GM23338 (cell line): ENCODE measurements at regions not wholly inside any gene's neighbourhood (a gene's known extent, or its start where the extent isn't known, plus 50 kb on each side); places are given as distances from the start of the nearest gene placed in this dataset.

ENCODE experiments used
- ATAC-seq: fragments of 200-7000 bp; cut with Tn5 transposase; 3 replicates; pipeline ENCODE4 v1.9.1; 2020
- DNase-seq: peaks from one replicate; pipeline ENCODE4 v3.0.0-alpha.2; 2015; ENCODE audit warnings: low spot score
- H2AFZ ChIP-seq: fragments of 200-600 bp; sonication (generic); 2 replicates; pipeline ENCODE4 v1.8.0; 2016; ENCODE audit warnings: antibody characterized with exemption, mild to moderate bottlenecking, moderate library complexity
- H3F3A ChIP-seq: fragments of 200-600 bp; sonication (generic); replicated peaks from 2 replicates; pipeline ENCODE4 v1.8.0; 2017; ENCODE audit warnings: antibody characterized with exemption, mixed run types, low read depth
- H3K27ac ChIP-seq: fragments of 200-600 bp; sonication (generic); 2 replicates; pipeline ENCODE4 v1.6.1; 2016; ENCODE audit warnings: low read depth
- H3K27me3 ChIP-seq: fragments of 200-600 bp; sonication (generic); 2 replicates; pipeline ENCODE4 v1.8.0; 2016; ENCODE audit warnings: mild to moderate bottlenecking, mixed run types, moderate library complexity; ENCODE audit not compliant: insufficient read depth
- H3K36me3 ChIP-seq: fragments of 200-600 bp; sonication (generic); 2 replicates; pipeline ENCODE4 v1.8.0; 2016; ENCODE audit warnings: mild to moderate bottlenecking; ENCODE audit not compliant: insufficient read depth
- H3K4me1 ChIP-seq: fragments of 200-600 bp; sonication (generic); 2 replicates; pipeline ENCODE4 v1.8.0; 2016; ENCODE audit warnings: mild to moderate bottlenecking, moderate library complexity; ENCODE audit not compliant: insufficient read depth
- H3K4me2 ChIP-seq: fragments of 200-600 bp; sonication (generic); 2 replicates; pipeline ENCODE4 v1.7.1; 2017; ENCODE audit warnings: mixed run types
- H3K4me3 ChIP-seq: fragments of 200-600 bp; sonication (generic); 2 replicates; pipeline ENCODE4 v1.6.1; 2016; ENCODE audit warnings: mixed run types
- H3K79me2 ChIP-seq: fragments of 200-600 bp; sonication (generic); replicated peaks from 2 replicates; pipeline ENCODE4 v1.8.0; 2017; ENCODE audit warnings: mild to moderate bottlenecking; ENCODE audit not compliant: insufficient read depth
- H3K9me2 ChIP-seq: fragments of 200-600 bp; sonication (generic); 2 replicates; pipeline ENCODE4 v1.8.0; 2017; ENCODE audit not compliant: insufficient read depth
- H4K20me1 ChIP-seq: fragments of 200-600 bp; sonication (generic); replicated peaks from 2 replicates; pipeline ENCODE4 v1.8.0; 2017; ENCODE audit warnings: mild to moderate bottlenecking; ENCODE audit not compliant: insufficient read depth
- H3K27ac Mint-ChIP-seq: 2 replicates; pipeline ENCODE4 v1.8.0; 2020; ENCODE audit warnings: inconsistent platforms, mild to moderate bottlenecking, moderate library complexity, mixed read lengths
- H3K27me3 Mint-ChIP-seq: 3 replicates; pipeline ENCODE4 v1.8.0; 2022; ENCODE audit warnings: low read depth, mild to moderate bottlenecking, moderate library complexity, mixed read lengths, inconsistent platforms; ENCODE audit not compliant: insufficient read depth, poor library complexity
- H3K36me3 Mint-ChIP-seq: 3 replicates; pipeline ENCODE4 v1.8.0; 2021; ENCODE audit warnings: low read depth, mild to moderate bottlenecking, inconsistent platforms, moderate library complexity, mixed read lengths
- H3K4me1 Mint-ChIP-seq: 3 replicates; pipeline ENCODE4 v1.8.0; 2020; ENCODE audit warnings: mild to moderate bottlenecking, inconsistent platforms, mixed read lengths
- H3K4me3 Mint-ChIP-seq: 3 replicates; pipeline ENCODE4 v1.8.0; 2021; ENCODE audit warnings: moderate library complexity, mild to moderate bottlenecking, inconsistent platforms, mixed read lengths
- H3K9me3 Mint-ChIP-seq: 3 replicates; pipeline ENCODE4 v1.8.0; 2020; ENCODE audit warnings: moderate library complexity, mild to moderate bottlenecking, inconsistent platforms, mixed read lengths
- CREB1 ChIP-seq: fragments of 250-450 bp; sonication (Bioruptor Pico); IDR thresholded peaks from 2 replicates; pipeline ENCODE4 v1.5.0; 2020; ENCODE audit warnings: low read depth, mild to moderate bottlenecking, moderate library complexity
- CTCF ChIP-seq, 2 experiments: fragments of 200-600 bp in 1 of 2; sonication (generic) in 1 of 2; conservative IDR thresholded peaks; 2 replicates each; pipeline versions ENCODE4 v1.5.1 to v1.6.1; 2016 to 2017; ENCODE audit warnings: antibody characterized with exemption in 2 of 2, low read depth in 2 of 2, mild to moderate bottlenecking in 2 of 2, moderate library complexity in 1 of 2
- ETS1 ChIP-seq: IDR thresholded peaks from 2 replicates; pipeline ENCODE4 v1.6.1; 2016; ENCODE audit warnings: antibody characterized with exemption
- EZH2 ChIP-seq: fragments of 200-600 bp; sonication (generic); IDR thresholded peaks from one replicate; pipeline ENCODE4 v1.8.0; 2017; ENCODE audit warnings: antibody characterized with exemption, mild to moderate bottlenecking, low read depth; ENCODE audit not compliant: unreplicated experiment
- JUNB ChIP-seq: IDR thresholded peaks from one replicate; pipeline ENCODE4 v1.6.1; 2016; ENCODE audit warnings: antibody characterized with exemption; ENCODE audit not compliant: unreplicated experiment
- POLR2AphosphoS5 ChIP-seq: IDR thresholded peaks from 2 replicates; pipeline ENCODE4 v1.6.1; 2016; ENCODE audit warnings: antibody characterized with exemption, low read depth
- STAT1 ChIP-seq: IDR thresholded peaks from one replicate; pipeline ENCODE4 v1.6.1; 2016; ENCODE audit warnings: antibody characterized with exemption; ENCODE audit not compliant: unreplicated experiment
- ZNF462 ChIP-seq: fragments of 250-450 bp; sonication (Bioruptor Pico); IDR thresholded peaks from 2 replicates; pipeline ENCODE4 v1.5.0; 2020; ENCODE audit warnings: mild to moderate bottlenecking, moderate library complexity

- Mint-ChIP-seq H3K4me3 (no peak overlapping the region), H3K4me1 (no peaks in the 10 kb centered on the region), H3K27ac (no peak overlapping the region), H3K36me3 (peaks cover 13% of the 10 kb centered on the region), H3K27me3 (peaks cover 2% of the 10 kb centered on the region), H3K9me3 (peaks cover 17% of the 10 kb centered on the region)
- Histone ChIP-seq H4K20me1 (no peaks in the 10 kb centered on the region), H2AFZ (no peak overlapping the region), H3K36me3 (no peaks in the 10 kb centered on the region), H3K79me2 (no peaks in the 10 kb centered on the region), H3K4me2 (no peak overlapping the region), H3K27ac (no peak overlapping the region), H3K9me2 (0 out of 2 replicates have a peak, but pooled peaks cover 3% of the 10 kb centered on the region), H3K27me3 (no peaks in the 10 kb centered on the region), H3K4me3 (no peak overlapping the region), H3F3A (no peaks in the 10 kb centered on the region), H3K4me1 (no peaks in the 10 kb centered on the region)
- DNase-seq (no peak), ATAC-seq (no peak)
- no peak for TF ChIP-seq STAT1
- no peak for TF ChIP-seq ETS1
Observed at GRCh38 chr3:102156426-102156825, 278.4 kb upstream of the ZPLD1 start.

- H3K36me3 Mint-ChIP-seq: no peaks in the 10 kb centered on the region
- H3K4me1 ChIP-seq: no peaks in the 10 kb centered on the region
- H3K4me3 Mint-ChIP-seq: no peak overlapping the region
- no peaks in the 10 kb centered on the region for H3K36me3 ChIP-seq
- H2AFZ ChIP-seq: no peak overlapping the region
- peaks cover under 1% of the 10 kb centered on the region; the same call in 1 of the 3 replicates for H3K9me3 Mint-ChIP-seq
- no peaks in the 10 kb centered on the region for H3K27me3 ChIP-seq
- no peak overlapping the region for H3K27ac Mint-ChIP-seq
- no peaks in the 10 kb centered on the region for H4K20me1 ChIP-seq
- ATAC-seq: no peak
- H3K4me1 Mint-ChIP-seq: no peaks in the 10 kb centered on the region
- no peaks in the 10 kb centered on the region for H3K79me2 ChIP-seq
- H3K27me3 Mint-ChIP-seq: peaks cover 2% of the 10 kb centered on the region
- no peaks in the 10 kb centered on the region for H3F3A ChIP-seq
- H3K27ac ChIP-seq: no peak overlapping the region
- H3K9me2 ChIP-seq: 0 out of 2 replicates have a peak, but pooled peaks cover 3% of the 10 kb centered on the region
- H3K4me3 ChIP-seq: no peak overlapping the region
- no peak overlapping the region for H3K4me2 ChIP-seq
- DNase-seq: no peak
- TF ChIP-seq CTCF (conservative IDR thresholded peaks at IDR 0.05; ENCODE audit: low read depth in 2 of 2): no peak
- no peak for TF ChIP-seq STAT1
- no peak for TF ChIP-seq EZH2
- TF ChIP-seq CREB1: no peak
- TF ChIP-seq JUNB: no peak
- TF ChIP-seq POLR2AphosphoS5: no peak
- TF ChIP-seq ZNF462: no peak
Observed at GRCh38 chr3:102158080-102158740, 276.6 kb upstream of the ZPLD1 start.
